SK-N-SH (cell line): ENCODE measurements at regions not wholly inside any gene's neighbourhood (a gene's known extent, or its start where the extent isn't known, plus 50 kb on each side); places are given as distances from the start of the nearest gene placed in this dataset.

Experiments used
- CTCF ChIA-PET: fragments of 300-600, 350-600 bp; formaldehyde crosslinking; extraction: SDS; loops from one replicate; lab custom pipeline; 2021; lab: Yijun Ruan, JAX
- POLR2A ChIA-PET: fragments of 350-600 bp; sonication (Branson Sonifier 250); formaldehyde crosslinking; extraction: SDS; loops from one replicate; lab custom pipeline; 2020; ENCODE audit warnings: antibody characterized with exemption, inconsistent platforms; lab: Yijun Ruan, JAX
- DNase-seq: peaks from one replicate; pipeline ENCODE4 v3.0.0; 2012
- H2AFZ ChIP-seq: fragments of 200-600 bp; sonication (generic); 2 replicates; pipeline ENCODE4 v1.8.1; 2016; ENCODE audit warnings: antibody characterized with exemption, mild to moderate bottlenecking, low read depth
- H3F3A ChIP-seq: fragments of 200-600 bp; sonication (generic); replicated peaks from 2 replicates; pipeline ENCODE3; 2016; ENCODE audit warnings: antibody characterized with exemption, mild to moderate bottlenecking; ENCODE audit not compliant: insufficient read depth
- H3K27ac ChIP-seq, 2 experiments: fragments of 200-500 bp in 1 of 2; fragments of 200-600 bp in 1 of 2; sonication (Bioruptor generic) in 1 of 2; sonication (generic), shearing (Covaris generic) in 1 of 2; 2 replicates each; pipeline versions ENCODE4 v1.5.1 to v1.6.1; 2014 to 2016; ENCODE audit warnings: low read depth in 2 of 2, inconsistent platforms in 1 of 2, low read length in 1 of 2, mild to moderate bottlenecking in 1 of 2, mixed read lengths in 1 of 2
- H3K27me3 ChIP-seq: fragments of 200-600 bp; sonication (generic), shearing (Covaris generic); 2 replicates; pipeline ENCODE4 v1.6.1; 2016; ENCODE audit warnings: mixed run types; ENCODE audit not compliant: insufficient read depth
- H3K36me3 ChIP-seq, 2 experiments: fragments of 200-500 bp in 1 of 2; fragments of 200-600 bp in 1 of 2; sonication (Bioruptor generic) in 1 of 2; sonication (generic) in 1 of 2; replicated peaks in 1 of 2; 2 replicates each; pipeline versions ENCODE3 to v1.5.1; 2014 to 2016; ENCODE audit warnings: low read length in 1 of 2, mild to moderate bottlenecking in 1 of 2; ENCODE audit not compliant: insufficient read depth in 2 of 2, control insufficient read depth in 1 of 2
- H3K4me1 ChIP-seq, 2 experiments: fragments of 200-500 bp in 1 of 2; fragments of 200-600 bp in 1 of 2; sonication (Bioruptor generic) in 1 of 2; sonication (generic), shearing (Covaris generic) in 1 of 2; 2 replicates each; pipeline versions ENCODE4 v1.5.1 to v1.6.1; 2014 to 2016; ENCODE audit warnings: low read depth in 1 of 2, low read length in 1 of 2, mixed run types in 1 of 2; ENCODE audit not compliant: insufficient read depth in 2 of 2, control insufficient read depth in 1 of 2
- H3K4me2 ChIP-seq: fragments of 200-600 bp; sonication (generic), shearing (Covaris generic); 2 replicates; pipeline ENCODE4 v1.6.1; 2017; ENCODE audit warnings: mixed run types
- H3K4me3 ChIP-seq, 2 experiments: fragments of 200-500 bp in 1 of 2; fragments of 200-600 bp in 1 of 2; sonication (Bioruptor generic) in 1 of 2; sonication (generic), shearing (Covaris generic) in 1 of 2; 2 replicates each; pipeline versions ENCODE4 v1.5.1 to v1.8.1; 2014 to 2016; ENCODE audit warnings: low read depth in 2 of 2, inconsistent platforms in 1 of 2, low read length in 1 of 2, mild to moderate bottlenecking in 1 of 2, mixed read lengths in 1 of 2, moderate library complexity in 1 of 2
- H3K79me2 ChIP-seq: fragments of 200-600 bp; sonication (generic); 2 replicates; pipeline ENCODE4 v1.8.1; 2017; ENCODE audit warnings: mild to moderate bottlenecking; ENCODE audit not compliant: insufficient read depth
- H3K9ac ChIP-seq: fragments of 200-600 bp; sonication (generic); 2 replicates; pipeline ENCODE4 v1.6.1; 2017; ENCODE audit warnings: mixed run types
- H3K9me2 ChIP-seq: fragments of 200-600 bp; sonication (generic); 2 replicates; pipeline ENCODE4 v1.6.1; 2017; ENCODE audit warnings: mixed run types
- H3K9me3 ChIP-seq: fragments of 200-600 bp; sonication (generic); 2 replicates; pipeline ENCODE4 v1.6.1; 2017; ENCODE audit warnings: mixed run types, mild to moderate bottlenecking, moderate library complexity
- H4K20me1 ChIP-seq: fragments of 200-600 bp; sonication (generic); 2 replicates; pipeline ENCODE4 v1.6.1; 2017; ENCODE audit warnings: mild to moderate bottlenecking, mixed run types; ENCODE audit not compliant: insufficient read depth
- CTCF ChIP-seq: fragments of 200-600 bp; sonication (generic); IDR thresholded peaks from 2 replicates; pipeline ENCODE4 v1.6.1; 2017; ENCODE audit warnings: antibody characterized with exemption, mild to moderate bottlenecking, moderate library complexity
- FOSL2 ChIP-seq: IDR thresholded peaks from 2 replicates; pipeline ENCODE4 v1.4.0; 2012; ENCODE audit warnings: low read depth, mild to moderate bottlenecking, moderate library complexity, borderline replicate concordance
- FOXJ3 ChIP-seq: sonication (generic); formaldehyde crosslinking; IDR thresholded peaks from 2 replicates; pipeline ENCODE4 v1.5.1; 2020; ENCODE audit warnings: mild to moderate bottlenecking, missing genetic modification reagents
- FOXM1 ChIP-seq: IDR thresholded peaks from 2 replicates; pipeline ENCODE4 v1.4.0; 2012; ENCODE audit warnings: low read depth, mild to moderate bottlenecking
- GABPA ChIP-seq: IDR thresholded peaks from 2 replicates; pipeline ENCODE4 v1.4.0; 2012; ENCODE audit warnings: low read depth, mild to moderate bottlenecking
- GATA2 ChIP-seq: sonication (generic); formaldehyde crosslinking; IDR thresholded peaks from 2 replicates; pipeline ENCODE4 v1.5.0; 2020; ENCODE audit warnings: mild to moderate bottlenecking, missing genetic modification reagents
- IRF3 ChIP-seq: fragments of 150-350 bp; IDR thresholded peaks from 2 replicates; pipeline ENCODE4 v1.6.1; 2016; ENCODE audit warnings: mild to moderate bottlenecking, low read depth, low read length
- JUND ChIP-seq: IDR thresholded peaks from 2 replicates; pipeline ENCODE4 v1.4.0; 2012
- MAX ChIP-seq: IDR thresholded peaks from 2 replicates; pipeline ENCODE4 v1.4.0; 2012; ENCODE audit warnings: low read depth
- NFIC ChIP-seq: IDR thresholded peaks from 2 replicates; pipeline ENCODE4 v1.4.0; 2012; ENCODE audit warnings: borderline replicate concordance
- POLR2AphosphoS5 ChIP-seq: IDR thresholded peaks from 2 replicates; pipeline ENCODE4 v1.6.1; 2012; ENCODE audit warnings: low read depth, low read length
- RAD21 ChIP-seq: IDR thresholded peaks from 2 replicates; pipeline ENCODE4 v1.6.1; 2012; ENCODE audit warnings: mild to moderate bottlenecking, low read length
- SMC3 ChIP-seq: IDR thresholded peaks from 2 replicates; pipeline ENCODE4 v1.6.1; 2012; ENCODE audit warnings: low read depth, low read length, improper control_type of control experiment
- USF2 ChIP-seq: fragments of 150-350 bp; IDR thresholded peaks from 2 replicates; pipeline ENCODE4 v1.6.1; 2017; ENCODE audit warnings: antibody characterized with exemption, low read length, low read depth, borderline replicate concordance
- WGBS: methylation state at CpG from one replicate; pipeline ENCODE4 v1.1.6; 2017; ENCODE audit warnings: low lambda C conversion rate; 5-methylcytosine and 5-hydroxymethylcytosine counted together

GRCh38 chr11:81515566-81515965 is 1218.1 kb downstream of the FAM181B start:
- Histone ChIP-seq H4K20me1 (no peaks in the 10 kb centered on the region), H3K4me2 (no peak overlapping the region), H3K4me3 (no peak overlapping the region), H3K27ac (no peak overlapping the region), H3K36me3 (no peaks in the 10 kb centered on the region), H3K9me2 (no peaks in the 10 kb centered on the region), H3K27me3 (no peaks in the 10 kb centered on the region), H3K79me2 (no peaks in the 10 kb centered on the region), H3K4me1 (no peaks in the 10 kb centered on the region), H3K9ac (no peak overlapping the region), H2AFZ (no peak overlapping the region), H3F3A (no peaks in the 10 kb centered on the region), H3K9me3 (no peaks in the 10 kb centered on the region)
- ChIA-PET POLR2A (no interaction called here), CTCF (no interaction called here)
- TF ChIP-seq NFIC: no peak
- no peak for TF ChIP-seq JUND
- no peak for TF ChIP-seq GABPA
- no peak for TF ChIP-seq USF2
- TF ChIP-seq IRF3: no peak
- no peak for TF ChIP-seq FOXM1
- TF ChIP-seq MAX: no peak
- TF ChIP-seq FOSL2: no peak
- DNase-seq: no peak

GRCh38 chr11:81497202-81497804 is 1236.4 kb downstream of the FAM181B start:
- Histone ChIP-seq H3K79me2 (no peaks in the 10 kb centered on the region), H4K20me1 (no peaks in the 10 kb centered on the region), H3K9ac (no peak overlapping the region), H3K4me2 (no peak overlapping the region), H3F3A (no peaks in the 10 kb centered on the region), H3K27ac (no peak overlapping the region), H3K9me2 (no peaks in the 10 kb centered on the region), H3K9me3 (no peaks in the 10 kb centered on the region), H3K4me1 (no peaks in the 10 kb centered on the region), H3K4me3 (no peak overlapping the region; a peak in 1 of 4 replicates), H3K27me3 (no peaks in the 10 kb centered on the region), H2AFZ (no peak overlapping the region), H3K36me3 (no peaks in the 10 kb centered on the region)
- ChIA-PET POLR2A (no interaction called here), CTCF (interaction anchor here (0.6 to 1.5 kb wide), 13 partner anchors 12 to 1872 kb away, joined by 3 to 4 read pairs (median 3); no protein-coding TSS in a partner anchor)
- peak; percentile 81 for TF ChIP-seq CTCF
- no peak for TF ChIP-seq POLR2AphosphoS5
- peak; percentile 25; the same call in 1 of the 2 replicates for TF ChIP-seq SMC3
- TF ChIP-seq RAD21: peak; percentile 53
- TF ChIP-seq GATA2 (CRISPR knock-in tag): peak; percentile 52
- TF ChIP-seq FOXJ3: no peak
- WGBS: 17% methylated on average over 5 of the region's 5 CpGs
- peak; percentile 15 for DNase-seq
